ENCODE measurements at regions not wholly inside any gene's neighbourhood (a gene's known extent, or its start where the extent isn't known, plus 50 kb on each side); places are given as distances from the start of the nearest gene placed in this dataset.

GRCh38 chr7:13077466-13077865, 390.0 kb downstream of the ARL4A start:
- no peaks in the 10 kb centered on the region for H3K27me3 ChIP-seq (ENCODE audit: insufficient read depth, low read length)
- no TSS peak for BruUV-seq (replicated peaks)
- peaks cover 3 to 10% of the 10 kb centered on the region in 2 experiments; a peak in 2 of 4 replicates for H3K4me1 ChIP-seq (ENCODE audit: control insufficient read depth in 1 of 2, insufficient read depth in 2 of 2, low read length in 2 of 2)
- H3K79me2 ChIP-seq (ENCODE audit: insufficient read depth, low read length) = no peaks in the 10 kb centered on the region
- ChIA-PET RAD21 (ENCODE audit: low non-redundant PET in 1 of 2, low total read pairs in 2 of 2, uncharacterized antibody in 2 of 2, unreplicated experiment in 2 of 2) (no interaction called here), POLR2A (no interaction called here), CTCF (no interaction called here)
- peak overlapping the region; percentile 21 for H3K4me2 ChIP-seq (ENCODE audit: low read length)
- H3K9ac ChIP-seq (ENCODE audit: low read length) = no peak overlapping the region
- no peaks in the 10 kb centered on the region for H3K9me2 ChIP-seq (ENCODE audit: insufficient read depth)
- H3K4me3 ChIP-seq (replicated peaks in 1 of 2; ENCODE audit: low read depth in 1 of 2, low read length in 2 of 2) = no peak overlapping the region
- no peaks in the 10 kb centered on the region for H4K20me1 ChIP-seq (ENCODE audit: insufficient read depth)
- DNase-seq (ENCODE audit: low read depth, low spot score) (no peak), ATAC-seq (no peak)
- no peak overlapping the region for H3K27ac ChIP-seq (ENCODE audit: low read depth, low read length)
- no peak for TF ChIP-seq EGR1 (IDR thresholded peaks at IDR 0.05; ENCODE audit: low read depth)
- no peak for TF ChIP-seq YY1 (IDR thresholded peaks at IDR 0.05; ENCODE audit: extremely low read depth, insufficient replicate concordance, low read depth, low read length)
- TF ChIP-seq, protein P1, sequence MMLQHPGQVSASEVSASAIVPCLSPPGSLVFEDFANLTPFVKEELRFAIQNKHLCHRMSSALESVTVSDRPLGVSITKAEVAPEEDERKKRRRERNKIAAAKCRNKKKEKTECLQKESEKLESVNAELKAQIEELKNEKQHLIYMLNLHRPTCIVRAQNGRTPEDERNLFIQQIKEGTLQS (IDR thresholded peaks at IDR 0.05) = no peak
- no peak for TF ChIP-seq FOSL1 (IDR thresholded peaks at IDR 0.05; ENCODE audit: low read depth)
- TF ChIP-seq CBX3 (IDR thresholded peaks at IDR 0.05; ENCODE audit: low read depth) = no peak
- TF ChIP-seq, protein P2, sequence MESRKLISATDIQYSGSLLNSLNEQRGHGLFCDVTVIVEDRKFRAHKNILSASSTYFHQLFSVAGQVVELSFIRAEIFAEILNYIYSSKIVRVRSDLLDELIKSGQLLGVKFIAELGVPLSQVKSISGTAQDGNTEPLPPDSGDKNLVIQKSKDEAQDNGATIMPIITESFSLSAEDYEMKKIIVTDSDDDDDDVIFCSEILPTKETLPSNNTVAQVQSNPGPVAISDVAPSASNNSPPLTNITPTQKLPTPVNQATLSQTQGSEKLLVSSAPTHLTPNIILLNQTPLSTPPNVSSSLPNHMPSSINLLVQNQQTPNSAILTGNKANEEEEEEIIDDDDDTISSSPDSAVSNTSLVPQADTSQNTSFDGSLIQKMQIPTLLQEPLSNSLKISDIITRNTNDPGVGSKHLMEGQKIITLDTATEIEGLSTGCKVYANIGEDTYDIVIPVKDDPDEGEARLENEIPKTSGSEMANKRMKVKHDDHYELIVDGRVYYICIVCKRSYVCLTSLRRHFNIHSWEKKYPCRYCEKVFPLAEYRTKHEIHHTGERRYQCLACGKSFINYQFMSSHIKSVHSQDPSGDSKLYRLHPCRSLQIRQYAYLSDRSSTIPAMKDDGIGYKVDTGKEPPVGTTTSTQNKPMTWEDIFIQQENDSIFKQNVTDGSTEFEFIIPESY (IDR thresholded peaks at IDR 0.05; ENCODE audit: extremely low read depth, insufficient replicate concordance, low read length) = no peak
- TF ChIP-seq ZFX (IDR thresholded peaks at IDR 0.05) = no peak
- TF ChIP-seq EZH2 (IDR thresholded peaks at IDR 0.05) = no peak
- intact Hi-C loops (cut with micrococcal nuclease) = no loop called here
- no peaks in the 10 kb centered on the region for H3K36me3 ChIP-seq (ENCODE audit: control insufficient read depth in 1 of 2, insufficient read depth in 2 of 2, low read length in 2 of 2)
- H2AFZ ChIP-seq (ENCODE audit: low read depth, low read length, poor library complexity, severe bottlenecking) = peak overlapping the region; percentile 28
- H3K9me3 ChIP-seq (ENCODE audit: control insufficient read depth in 1 of 2, insufficient read depth in 1 of 2, low read depth in 1 of 2, low read length in 2 of 2) = no peaks in the 10 kb centered on the region

DNA sequence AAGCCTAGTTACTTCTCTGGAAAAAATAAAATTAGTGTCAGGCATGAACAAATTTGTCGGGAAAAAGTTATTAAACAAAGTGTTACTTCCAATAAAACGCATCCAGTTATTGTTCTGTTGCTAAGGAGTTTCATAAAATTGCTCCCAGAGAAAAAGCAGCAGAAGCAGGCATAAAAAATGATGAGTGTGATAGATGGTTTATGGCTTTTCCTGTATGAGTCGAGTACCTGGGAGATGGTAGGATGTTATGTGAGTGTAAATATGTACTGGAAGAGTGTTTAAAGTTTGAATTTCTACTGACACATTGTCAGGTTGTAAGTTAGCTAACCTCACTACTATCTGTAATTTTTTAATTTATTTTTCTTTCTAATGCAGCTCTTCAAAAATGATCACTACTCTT, 390.7 kb downstream of the ARL4A start:
- H3K36me3 ChIP-seq (ENCODE audit: control insufficient read depth in 1 of 2, insufficient read depth in 2 of 2, low read length in 2 of 2) = no peaks in the 10 kb centered on the region
- no peaks in the 10 kb centered on the region for H3K27me3 ChIP-seq (ENCODE audit: insufficient read depth, low read length)
- H3K9me2 ChIP-seq (ENCODE audit: insufficient read depth) = no peaks in the 10 kb centered on the region
- DNase-seq (ENCODE audit: low read depth, low spot score) (no peak), ATAC-seq (no peak)
- peak overlapping the region; percentile 28 for H2AFZ ChIP-seq (ENCODE audit: low read depth, low read length, poor library complexity, severe bottlenecking)
- BruUV-seq (replicated peaks) = no TSS peak
- H3K9me3 ChIP-seq (ENCODE audit: control insufficient read depth in 1 of 2, insufficient read depth in 1 of 2, low read depth in 1 of 2, low read length in 2 of 2) = no peaks in the 10 kb centered on the region
- no peak overlapping the region for H3K4me3 ChIP-seq (replicated peaks in 1 of 2; ENCODE audit: low read depth in 1 of 2, low read length in 2 of 2)
- no peak overlapping the region for H3K27ac ChIP-seq (ENCODE audit: low read depth, low read length)
- ChIA-PET CTCF (no interaction called here), RAD21 (ENCODE audit: low non-redundant PET in 1 of 2, low total read pairs in 2 of 2, uncharacterized antibody in 2 of 2, unreplicated experiment in 2 of 2) (no interaction called here), POLR2A (no interaction called here)
- no peak overlapping the region for H3K9ac ChIP-seq (ENCODE audit: low read length)
- H4K20me1 ChIP-seq (ENCODE audit: insufficient read depth) = no peaks in the 10 kb centered on the region
- intact Hi-C loops (cut with micrococcal nuclease) = no loop called here
- H3K4me2 ChIP-seq (ENCODE audit: low read length) = no peak overlapping the region
- no peaks in the 10 kb centered on the region for H3K79me2 ChIP-seq (ENCODE audit: insufficient read depth, low read length)
- H3K4me1 ChIP-seq (ENCODE audit: control insufficient read depth in 1 of 2, insufficient read depth in 2 of 2, low read length in 2 of 2) = peaks cover 3 to 10% of the 10 kb centered on the region in 2 experiments; a peak in 2 of 4 replicates
- TF ChIP-seq, protein P3, sequence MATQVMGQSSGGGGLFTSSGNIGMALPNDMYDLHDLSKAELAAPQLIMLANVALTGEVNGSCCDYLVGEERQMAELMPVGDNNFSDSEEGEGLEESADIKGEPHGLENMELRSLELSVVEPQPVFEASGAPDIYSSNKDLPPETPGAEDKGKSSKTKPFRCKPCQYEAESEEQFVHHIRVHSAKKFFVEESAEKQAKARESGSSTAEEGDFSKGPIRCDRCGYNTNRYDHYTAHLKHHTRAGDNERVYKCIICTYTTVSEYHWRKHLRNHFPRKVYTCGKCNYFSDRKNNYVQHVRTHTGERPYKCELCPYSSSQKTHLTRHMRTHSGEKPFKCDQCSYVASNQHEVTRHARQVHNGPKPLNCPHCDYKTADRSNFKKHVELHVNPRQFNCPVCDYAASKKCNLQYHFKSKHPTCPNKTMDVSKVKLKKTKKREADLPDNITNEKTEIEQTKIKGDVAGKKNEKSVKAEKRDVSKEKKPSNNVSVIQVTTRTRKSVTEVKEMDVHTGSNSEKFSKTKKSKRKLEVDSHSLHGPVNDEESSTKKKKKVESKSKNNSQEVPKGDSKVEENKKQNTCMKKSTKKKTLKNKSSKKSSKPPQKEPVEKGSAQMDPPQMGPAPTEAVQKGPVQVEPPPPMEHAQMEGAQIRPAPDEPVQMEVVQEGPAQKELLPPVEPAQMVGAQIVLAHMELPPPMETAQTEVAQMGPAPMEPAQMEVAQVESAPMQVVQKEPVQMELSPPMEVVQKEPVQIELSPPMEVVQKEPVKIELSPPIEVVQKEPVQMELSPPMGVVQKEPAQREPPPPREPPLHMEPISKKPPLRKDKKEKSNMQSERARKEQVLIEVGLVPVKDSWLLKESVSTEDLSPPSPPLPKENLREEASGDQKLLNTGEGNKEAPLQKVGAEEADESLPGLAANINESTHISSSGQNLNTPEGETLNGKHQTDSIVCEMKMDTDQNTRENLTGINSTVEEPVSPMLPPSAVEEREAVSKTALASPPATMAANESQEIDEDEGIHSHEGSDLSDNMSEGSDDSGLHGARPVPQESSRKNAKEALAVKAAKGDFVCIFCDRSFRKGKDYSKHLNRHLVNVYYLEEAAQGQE (IDR thresholded peaks at IDR 0.05; ENCODE audit: low read depth) = no peak
- TF ChIP-seq EZH2phosphoT487 (IDR thresholded peaks at IDR 0.05; ENCODE audit: borderline replicate concordance) (no peak), TCF7L2 (IDR thresholded peaks at IDR 0.05; ENCODE audit: borderline replicate concordance, extremely low read depth, insufficient read depth, insufficient read length) (no peak), CBX3 (IDR thresholded peaks at IDR 0.05; ENCODE audit: low read depth) (no peak), EZH2 (IDR thresholded peaks at IDR 0.05) (no peak), EGR1 (IDR thresholded peaks at IDR 0.05; ENCODE audit: low read depth) (no peak), POLR2AphosphoS5 (IDR thresholded peaks at IDR 0.05; ENCODE audit: low read depth, low read length) (no peak)
- TF ChIP-seq, protein P2 (IDR thresholded peaks at IDR 0.05; ENCODE audit: extremely low read depth, insufficient replicate concordance, low read length) = no peak

Measured in HCT116 (cell line).